GM18867 (cell line): ENCODE measurements at regions not wholly inside any gene's neighbourhood (a gene's known extent, or its start where the extent isn't known, plus 50 kb on each side); places are given as distances from the start of the nearest gene placed in this dataset.

Experiments used
- ATAC-seq: cut with Tn5 transposase; IDR thresholded peaks from one replicate; pipeline ENCODE4 v1.9.1; 2021; ENCODE audit warnings: mild to moderate bottlenecking, moderate library complexity; ENCODE audit not compliant: unreplicated experiment

- ATAC-seq, result no peak
These were observed 291.2 kb upstream of the DMRT1 start for GRCh38 chr9:550333-550732.

- no peak for ATAC-seq
These were observed 289.2 kb upstream of the DMRT1 start for GRCh38 chr9:551986-552929.

GRCh38 chr9:555493-555892 is 286.0 kb upstream of the DMRT1 start:
- no peak for ATAC-seq

- no peak for ATAC-seq
These were observed 285.3 kb upstream of the DMRT1 start for GRCh38 chr9:556199-556598.

- ATAC-seq, result no peak
These were observed 284.8 kb upstream of the DMRT1 start for GRCh38 chr9:556675-557074.

GRCh38 chr9:557601-558201 is 283.8 kb upstream of the DMRT1 start:
- ATAC-seq, result no peak

- no peak for ATAC-seq
These were observed 280.1 kb upstream of the DMRT1 start for GRCh38 chr9:561427-561826.

- no peak for ATAC-seq
These were observed 278.3 kb upstream of the DMRT1 start for GRCh38 chr9:563200-563599.

GRCh38 chr9:565528-565927 is 276.0 kb upstream of the DMRT1 start:
- ATAC-seq, result no peak

- peak; percentile 84 for ATAC-seq
These were observed 274.3 kb upstream of the DMRT1 start for GRCh38 chr9:567128-567746.

GRCh38 chr9:567747-568305 is 273.7 kb upstream of the DMRT1 start:
- ATAC-seq, result peak; percentile 10

- ATAC-seq, result no peak
These were observed 272.2 kb upstream of the DMRT1 start for GRCh38 chr9:569296-569695.

GRCh38 chr9:570187-570586 is 271.3 kb upstream of the DMRT1 start:
- no peak for ATAC-seq

GRCh38 chr9:571066-571465 is 270.4 kb upstream of the DMRT1 start:
- ATAC-seq, result no peak

GRCh38 chr9:571741-572140 is 269.8 kb upstream of the DMRT1 start:
- no peak for ATAC-seq

GRCh38 chr9:573691-574410 is 267.6 kb upstream of the DMRT1 start:
- ATAC-seq, result no peak

GRCh38 chr9:575139-575538 is 266.4 kb upstream of the DMRT1 start:
- ATAC-seq, result no peak

GRCh38 chr9:580652-581342 is 260.7 kb upstream of the DMRT1 start:
- no peak for ATAC-seq

- peak; percentile 45 for ATAC-seq
These were observed 259.6 kb upstream of the DMRT1 start for GRCh38 chr9:581673-582497.
